PC-3 (cell line): ENCODE measurements at regions not wholly inside any gene's neighbourhood (a gene's known extent, or its start where the extent isn't known, plus 50 kb on each side); places are given as distances from the start of the nearest gene placed in this dataset.

Experiments used
- ATAC-seq: fragments of 200-7000 bp; cut with Tn5 transposase; 2 replicates; pipeline ENCODE4 v1.9.1; 2020; ENCODE audit warnings: mild to moderate bottlenecking, moderate library complexity
- BruUV-seq: library from RNA; stranded (reverse); fragments of 400-500 nt; replicated peaks from 2 replicates; lab custom pipeline; 2021; lab: Mats Ljungman, UMichigan
- CTCF ChIA-PET: fragments of 300-600 bp; sonication (Branson Sonifier 250); formaldehyde crosslinking; loops from one replicate; lab custom pipeline; 2022; ENCODE audit warnings: antibody characterized with exemption; lab: Charles Lee
- POLR2A ChIA-PET: fragments of 300-600 bp; sonication (Branson Sonifier 250); formaldehyde crosslinking; loops from one replicate; lab custom pipeline; 2022; ENCODE audit warnings: antibody characterized with exemption; ENCODE audit not compliant: unreplicated experiment; lab: Charles Lee
- DNase-seq: peaks from one replicate; pipeline ENCODE4 v3.0.0-alpha.2; 2015
- H2AFZ ChIP-seq: fragments of 300-600 bp; sonication (generic); 2 replicates; pipeline ENCODE4 v1.6.0; 2016; ENCODE audit warnings: antibody characterized with exemption, low read length
- H3F3A ChIP-seq: fragments of 300-600 bp; sonication (generic); one replicate; pipeline ENCODE4 v1.6.0; 2017; ENCODE audit warnings: antibody characterized with exemption, low read length, control low read depth, mild to moderate bottlenecking; ENCODE audit not compliant: unreplicated experiment
- H3K27ac ChIP-seq: fragments of 300-600 bp; sonication (generic); 2 replicates; pipeline ENCODE4 v1.5.1; 2016; ENCODE audit warnings: mild to moderate bottlenecking, low read length
- H3K27me3 ChIP-seq: fragments of 300-600 bp; sonication (generic); 2 replicates; pipeline ENCODE4 v1.6.1; 2016; ENCODE audit warnings: low read length, mixed read lengths
- H3K36me3 ChIP-seq: fragments of 300-600 bp; sonication (generic); 2 replicates; pipeline ENCODE4 v1.6.1; 2016; ENCODE audit warnings: low read depth, mixed run types, low read length, mixed read lengths
- H3K4me1 ChIP-seq: fragments of 300-600 bp; sonication (generic); 2 replicates; pipeline ENCODE4 v1.5.1; 2016; ENCODE audit warnings: low read length; ENCODE audit not compliant: insufficient read depth
- H3K4me2 ChIP-seq: fragments of 300-600 bp; sonication (generic); 2 replicates; pipeline ENCODE4 v1.6.0; 2016; ENCODE audit warnings: low read length
- H3K4me3 ChIP-seq: fragments of 300-600 bp; sonication (generic); 2 replicates; pipeline ENCODE4 v1.5.1; 2016; ENCODE audit warnings: mild to moderate bottlenecking, low read length, mixed read lengths
- H3K79me2 ChIP-seq: fragments of 300-600 bp; sonication (generic); 2 replicates; pipeline ENCODE4 v1.6.1; 2017; ENCODE audit warnings: low read length, mixed read lengths
- H3K9ac ChIP-seq: fragments of 300-600 bp; sonication (generic); 2 replicates; pipeline ENCODE4 v1.6.0; 2016; ENCODE audit warnings: mild to moderate bottlenecking, low read length
- H3K9me2 ChIP-seq: fragments of 300-600 bp; sonication (generic); replicated peaks from 2 replicates; pipeline ENCODE4 v1.6.1; 2016; ENCODE audit warnings: mixed run types, low read length, mixed read lengths
- H3K9me3 ChIP-seq: fragments of 300-600 bp; sonication (generic); 2 replicates; pipeline ENCODE4 v1.6.1; 2016; ENCODE audit warnings: low read length, mixed read lengths
- H4K20me1 ChIP-seq: fragments of 300-600 bp; sonication (generic); 2 replicates; pipeline ENCODE4 v1.6.1; 2016; ENCODE audit warnings: low read length, mixed read lengths
- CTCF ChIP-seq: fragments of 300-600 bp; sonication (generic); conservative IDR thresholded peaks from 2 replicates; pipeline ENCODE4 v1.5.1; 2017; ENCODE audit warnings: antibody characterized with exemption, low read depth, mild to moderate bottlenecking, low read length
- EZH2 ChIP-seq: fragments of 300-600 bp; sonication (generic); IDR thresholded peaks from one replicate; pipeline ENCODE4 v1.6.1; 2017; ENCODE audit warnings: antibody characterized with exemption, mild to moderate bottlenecking, low read length; ENCODE audit not compliant: unreplicated experiment
- EZH2phosphoT487 ChIP-seq: fragments of 300-600 bp; sonication (generic); IDR thresholded peaks from 2 replicates; pipeline ENCODE4 v1.6.1; 2018; ENCODE audit warnings: mild to moderate bottlenecking, antibody characterized with exemption, low read length, borderline replicate concordance
- intact Hi-C: fragments of 100-400 bp; cut with micrococcal nuclease; formaldehyde crosslinking; loops from 2 replicates; pipeline ENCODE4 v1.9.0; 2023

- Histone ChIP-seq H4K20me1 (no peaks in the 10 kb centered on the region), H3K4me2 (no peak overlapping the region), H3K36me3 (no peaks in the 10 kb centered on the region), H3K79me2 (no peaks in the 10 kb centered on the region), H3K9me2 (no peaks in the 10 kb centered on the region), H2AFZ (no peak overlapping the region), H3K27ac (no peak overlapping the region), H3K4me1 (peaks cover 15% of the 10 kb centered on the region), H3K4me3 (no peak overlapping the region), H3K9me3 (no peaks in the 10 kb centered on the region), H3F3A (no peaks in the 10 kb centered on the region), H3K9ac (no peak overlapping the region), H3K27me3 (no peaks in the 10 kb centered on the region)
- CTCF ChIA-PET, result no interaction called here
- BruUV-seq, result no TSS peak
- no peak for DNase-seq
- intact Hi-C loops, result no loop called here
- TF ChIP-seq EZH2phosphoT487, result no peak
- TF ChIP-seq CTCF, result no peak
- no peak for TF ChIP-seq EZH2
- no peak for ATAC-seq
- POLR2A ChIA-PET, result no interaction called here
These were observed 62.8 kb upstream of the AFF3 start for GRCh38 chr2:100205174-100205573.

- intact Hi-C loops, result no loop called here
- POLR2A ChIA-PET, result no interaction called here
These were observed 60.2 kb upstream of the AFF3 start for GRCh38 chr2:100202567-100202966.

More at GRCh38 chr2:100202567-100202966, 60.2 kb upstream of the AFF3 start:
- H3F3A ChIP-seq, result no peaks in the 10 kb centered on the region
- H3K36me3 ChIP-seq, result no peaks in the 10 kb centered on the region
- no peak for ATAC-seq
- no peak for DNase-seq
- no peak overlapping the region for H3K9ac ChIP-seq
- no peak overlapping the region for H2AFZ ChIP-seq
- CTCF ChIA-PET, result no interaction called here
- H3K9me2 ChIP-seq, result no peaks in the 10 kb centered on the region
- H3K27ac ChIP-seq, result no peak overlapping the region
- no peaks in the 10 kb centered on the region for H3K79me2 ChIP-seq
- no peaks in the 10 kb centered on the region for H3K27me3 ChIP-seq
- BruUV-seq, result no TSS peak
- no peak for TF ChIP-seq EZH2phosphoT487
- TF ChIP-seq EZH2, result no peak
- no peak for TF ChIP-seq CTCF
- H3K9me3 ChIP-seq, result no peaks in the 10 kb centered on the region
- no peak overlapping the region for H3K4me3 ChIP-seq
- peaks cover 32% of the 10 kb centered on the region for H3K4me1 ChIP-seq
- H3K4me2 ChIP-seq, result no peak overlapping the region
- no peaks in the 10 kb centered on the region for H4K20me1 ChIP-seq
